Stimulated activated CD4-positive, alpha-beta T cell treated with anti-CD3 and anti-CD28 coated beads, TNF-alpha, amount 100 ng/mL, for 48 hours (primary cell): ENCODE measurements at regions not wholly inside any gene's neighbourhood (a gene's known extent, or its start where the extent isn't known, plus 50 kb on each side); places are given as distances from the start of the nearest gene placed in this dataset.

Experiments used
- DNase-seq, 3 donors: peaks; one replicate each; pipeline ENCODE4 v3.0.0-alpha.2; 2020; ENCODE audit warnings: low read depth in 3 of 3

- DNase-seq, result no peak
Observed at GRCh38 chr6:134866563-134866962, 83.3 kb downstream of the ALDH8A1 start.

GRCh38 chr6:134864558-134864957, 85.3 kb downstream of the ALDH8A1 start:
- no peak for DNase-seq

GRCh38 chr6:134863763-134864510, 86.0 kb downstream of the ALDH8A1 start:
- no peak for DNase-seq

GRCh38 chr6:134854366-134854765, 95.5 kb downstream of the ALDH8A1 start:
- DNase-seq, result no peak

GRCh38 chr6:134853111-134854055, 96.5 kb downstream of the ALDH8A1 start:
- DNase-seq, result no peak

GRCh38 chr6:134851548-134851947, 98.4 kb downstream of the ALDH8A1 start:
- no peak for DNase-seq

- no peak for DNase-seq
Observed at GRCh38 chr6:134850721-134851305, 99.1 kb downstream of the ALDH8A1 start.

- DNase-seq, result no peak
Observed at GRCh38 chr6:134849920-134850447, 99.9 kb downstream of the ALDH8A1 start.

GRCh38 chr6:134848076-134848475, 101.8 kb downstream of the ALDH8A1 start:
- no peak for DNase-seq

- no peak for DNase-seq
Observed at GRCh38 chr6:134846865-134847264, 103.0 kb downstream of the ALDH8A1 start.

- DNase-seq, result no peak
Observed at GRCh38 chr6:134846031-134846430, 103.9 kb downstream of the ALDH8A1 start.

GRCh38 chr6:134844120-134844519, 105.8 kb downstream of the ALDH8A1 start:
- DNase-seq, result no peak

GRCh38 chr6:134840086-134840867, 109.6 kb downstream of the ALDH8A1 start:
- DNase-seq, result no peak

- no peak for DNase-seq
Observed at GRCh38 chr6:134835993-134836392, 113.9 kb downstream of the ALDH8A1 start.

- DNase-seq, result no peak
Observed at GRCh38 chr6:134830940-134831339, 119.0 kb downstream of the ALDH8A1 start.

- no peak for DNase-seq
Observed at GRCh38 chr6:134830194-134830593, 119.7 kb downstream of the ALDH8A1 start.

GRCh38 chr6:134828641-134829040, 121.3 kb downstream of the ALDH8A1 start:
- no peak for DNase-seq

GRCh38 chr6:134826889-134827737, 122.8 kb downstream of the ALDH8A1 start:
- no peak for DNase-seq

GRCh38 chr6:134823710-134824034, 126.2 kb downstream of the ALDH8A1 start:
- DNase-seq, result no peak

- peak in 2 of 3 donors; percentile 10 for DNase-seq
Observed at GRCh38 chr6:134822920-134823709, 126.8 kb downstream of the ALDH8A1 start.
